Activated CD4-positive, alpha-beta T cell treated with anti-CD3 and anti-CD28 coated beads for 1 hour (primary cell): ENCODE measurements at regions not wholly inside any gene's neighbourhood (a gene's known extent, or its start where the extent isn't known, plus 50 kb on each side); places are given as distances from the start of the nearest gene placed in this dataset.

Source experiments
- DNase-seq: peaks from one replicate; pipeline ENCODE4 v3.0.0-alpha.2; 2020

DNA sequence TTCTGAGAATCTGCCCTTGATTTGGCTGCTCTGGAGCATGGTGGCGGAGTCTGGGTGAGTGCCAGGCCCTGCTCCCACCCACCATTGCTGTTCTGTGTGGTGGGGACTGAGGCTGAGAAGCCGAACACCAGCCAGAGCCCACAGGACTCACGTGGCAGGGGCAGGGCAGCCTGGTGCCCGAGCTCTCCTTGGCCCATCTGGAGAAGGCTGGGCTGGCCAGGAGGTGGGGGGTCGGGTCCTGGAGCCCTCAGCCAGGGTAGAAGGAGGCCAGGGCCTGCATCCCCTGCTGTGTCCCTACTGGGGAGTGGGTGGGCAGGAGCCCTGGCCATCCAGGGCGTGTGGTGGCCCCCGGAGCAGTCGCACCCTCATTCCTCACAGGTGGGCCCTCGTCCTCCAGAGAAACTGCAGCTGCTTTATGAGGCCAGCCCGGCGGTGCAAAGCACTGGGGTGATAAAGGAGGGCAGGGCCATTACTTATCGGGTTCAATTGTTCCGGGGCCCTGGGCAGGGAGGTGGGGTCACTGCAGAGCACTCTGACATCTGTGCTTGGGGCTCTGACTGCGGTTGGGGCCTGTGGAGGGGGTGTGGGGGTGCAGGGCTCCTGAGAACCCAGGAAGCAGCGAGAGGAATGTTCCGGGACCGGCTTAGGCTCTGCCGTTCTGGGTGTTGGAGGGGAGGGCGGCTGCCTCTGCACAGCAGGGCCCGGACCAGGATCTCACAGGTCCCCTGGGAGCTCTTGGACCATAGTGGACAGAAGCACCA, 217.5 kb upstream of the C14orf180 start:
- DNase-seq: no peak

DNA sequence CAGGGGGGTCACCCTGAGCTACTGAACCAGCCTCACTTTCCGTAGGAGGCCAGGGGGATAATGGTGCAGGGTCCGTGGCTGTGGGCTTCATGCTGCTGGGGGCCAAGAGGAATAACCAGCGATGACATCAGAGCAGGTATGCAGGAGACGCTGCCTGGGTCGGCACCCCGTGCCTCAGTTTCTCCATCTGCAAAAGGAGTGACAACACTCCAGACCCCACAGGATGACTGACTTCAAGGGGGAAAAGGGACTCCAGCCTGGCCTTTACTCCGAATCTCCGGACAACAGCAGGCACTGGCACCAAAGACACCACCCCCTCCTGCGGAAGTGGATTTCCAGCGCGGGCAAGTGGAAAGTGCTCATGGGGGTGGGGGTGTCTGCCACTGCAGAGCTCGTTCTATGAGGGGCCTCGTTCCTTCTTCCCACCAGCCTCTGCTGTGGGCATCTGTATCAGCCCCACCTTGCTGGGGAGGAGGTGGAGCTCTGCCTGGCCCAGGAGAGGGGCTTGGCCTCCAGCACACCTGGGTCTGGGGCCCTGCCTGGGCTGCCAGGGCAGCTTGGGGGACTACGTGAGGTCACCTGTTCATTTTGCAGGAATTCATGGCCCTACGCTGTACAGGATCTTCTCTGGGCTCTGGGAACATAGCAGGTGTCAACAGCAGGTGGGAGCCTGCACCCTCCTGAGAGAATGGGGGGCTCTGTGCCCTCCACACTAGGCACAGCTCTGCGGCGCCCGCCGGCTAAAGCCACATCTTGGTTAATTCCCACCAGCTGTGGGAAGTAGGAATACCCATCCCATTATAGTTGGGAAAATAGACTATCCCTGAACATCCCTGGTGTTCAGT, 216.6 kb upstream of the C14orf180 start:
- no peak for DNase-seq

DNA sequence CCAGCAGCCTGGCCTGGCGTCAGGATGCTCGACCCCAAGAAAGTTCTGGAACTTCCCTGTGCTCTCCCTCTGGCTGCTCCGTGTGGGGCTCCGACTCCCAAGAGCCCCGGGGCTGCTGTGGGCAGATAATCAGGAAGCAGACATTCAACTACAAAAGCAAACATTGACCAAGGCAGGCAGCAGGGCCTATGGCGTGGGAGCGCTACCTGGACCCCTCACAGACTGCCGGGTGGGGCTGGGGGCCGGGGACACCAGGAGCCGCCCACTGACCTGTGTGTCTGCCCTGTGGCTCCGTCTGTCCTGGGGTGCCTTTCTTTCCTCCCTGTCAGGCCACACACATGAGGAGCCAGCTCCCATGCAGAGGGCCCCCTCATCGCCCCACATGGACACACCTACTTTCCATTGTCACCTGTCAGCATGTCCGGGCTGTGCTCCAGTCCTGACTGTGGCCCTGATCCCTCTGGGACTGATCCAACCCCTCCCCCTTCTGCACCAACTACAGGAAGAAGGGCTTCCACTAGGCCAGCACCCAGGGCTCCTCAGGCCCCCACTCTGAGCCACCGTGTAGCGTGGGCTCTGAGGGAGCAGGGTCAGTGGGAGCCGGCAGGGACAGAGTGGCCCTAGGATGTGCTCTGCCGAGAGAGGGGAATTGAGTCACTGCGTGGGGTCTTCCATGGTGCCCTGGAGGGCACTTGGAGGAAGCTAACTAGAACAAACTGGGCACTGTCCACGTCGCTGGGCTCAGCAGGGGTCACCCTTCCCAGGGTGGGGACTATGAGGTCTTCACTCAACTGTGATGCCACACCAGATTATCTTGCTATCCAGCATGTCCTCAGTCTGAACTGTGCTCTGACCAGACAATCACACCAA, 215.4 kb upstream of the C14orf180 start:
- DNase-seq: no peak

DNA sequence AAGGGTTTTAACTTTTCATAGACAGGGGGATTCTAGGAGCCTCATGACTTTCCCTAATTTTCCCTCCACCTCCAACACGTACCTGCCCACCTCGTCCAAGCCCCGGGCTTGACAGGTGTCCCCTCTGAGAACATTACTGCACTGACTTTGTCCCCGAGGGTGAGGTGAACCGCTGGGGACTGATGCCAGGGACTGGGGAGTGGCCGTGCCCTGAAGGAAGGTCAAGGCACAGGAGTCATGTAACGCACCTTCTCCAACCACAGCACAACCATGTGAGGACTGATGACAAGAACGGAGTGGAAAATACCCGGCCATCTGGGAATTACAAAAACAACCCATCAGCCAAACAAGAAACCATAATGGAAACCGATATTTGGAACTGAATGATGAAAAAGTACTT, 214.7 kb upstream of the C14orf180 start:
- no peak for DNase-seq

DNA sequence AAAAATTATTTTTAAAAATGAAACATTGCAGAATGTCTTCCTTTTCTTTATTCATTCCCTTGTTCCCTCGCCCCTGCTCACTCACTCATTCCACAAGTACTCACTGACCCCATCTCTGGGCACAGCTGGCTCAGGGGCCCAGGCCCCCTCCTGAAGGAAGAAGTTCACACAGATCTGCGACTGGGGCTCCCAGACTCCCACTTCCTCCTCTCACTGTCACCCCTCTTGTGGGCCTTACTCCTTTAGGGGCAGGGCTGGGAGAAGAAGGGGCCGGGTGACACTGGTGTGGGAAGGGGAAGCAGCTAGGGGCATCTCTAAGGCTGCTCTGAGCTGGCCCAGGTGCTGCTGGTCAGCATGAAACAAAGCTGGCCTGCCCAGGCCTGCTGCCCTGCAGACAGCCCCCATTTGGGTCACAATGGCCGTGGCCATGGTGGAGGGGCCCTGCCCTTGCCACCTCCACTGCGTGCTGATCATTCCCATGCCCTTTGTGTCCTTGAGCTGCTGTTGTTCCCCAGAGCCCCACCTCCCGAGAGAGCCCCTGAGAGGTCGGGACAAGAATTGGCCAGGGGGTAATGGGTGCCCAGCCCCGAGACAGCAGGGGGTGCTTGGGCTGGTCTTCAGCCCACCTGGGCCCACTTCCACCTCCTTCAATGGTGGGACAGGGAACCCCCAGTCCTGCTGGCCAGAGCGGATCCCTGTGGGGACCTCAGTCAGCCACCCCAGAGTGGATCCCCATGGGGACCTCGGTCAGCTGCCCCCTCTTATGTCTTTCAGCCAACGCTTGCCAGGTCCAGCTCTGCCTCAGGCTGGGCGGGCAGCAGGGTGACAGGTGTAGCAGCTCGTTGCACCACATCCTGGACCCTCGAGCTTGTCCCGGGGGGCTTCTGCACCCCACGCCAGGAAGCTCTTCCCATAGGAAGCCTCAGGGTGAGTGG, 212.4 kb upstream of the C14orf180 start:
- DNase-seq: no peak

DNA sequence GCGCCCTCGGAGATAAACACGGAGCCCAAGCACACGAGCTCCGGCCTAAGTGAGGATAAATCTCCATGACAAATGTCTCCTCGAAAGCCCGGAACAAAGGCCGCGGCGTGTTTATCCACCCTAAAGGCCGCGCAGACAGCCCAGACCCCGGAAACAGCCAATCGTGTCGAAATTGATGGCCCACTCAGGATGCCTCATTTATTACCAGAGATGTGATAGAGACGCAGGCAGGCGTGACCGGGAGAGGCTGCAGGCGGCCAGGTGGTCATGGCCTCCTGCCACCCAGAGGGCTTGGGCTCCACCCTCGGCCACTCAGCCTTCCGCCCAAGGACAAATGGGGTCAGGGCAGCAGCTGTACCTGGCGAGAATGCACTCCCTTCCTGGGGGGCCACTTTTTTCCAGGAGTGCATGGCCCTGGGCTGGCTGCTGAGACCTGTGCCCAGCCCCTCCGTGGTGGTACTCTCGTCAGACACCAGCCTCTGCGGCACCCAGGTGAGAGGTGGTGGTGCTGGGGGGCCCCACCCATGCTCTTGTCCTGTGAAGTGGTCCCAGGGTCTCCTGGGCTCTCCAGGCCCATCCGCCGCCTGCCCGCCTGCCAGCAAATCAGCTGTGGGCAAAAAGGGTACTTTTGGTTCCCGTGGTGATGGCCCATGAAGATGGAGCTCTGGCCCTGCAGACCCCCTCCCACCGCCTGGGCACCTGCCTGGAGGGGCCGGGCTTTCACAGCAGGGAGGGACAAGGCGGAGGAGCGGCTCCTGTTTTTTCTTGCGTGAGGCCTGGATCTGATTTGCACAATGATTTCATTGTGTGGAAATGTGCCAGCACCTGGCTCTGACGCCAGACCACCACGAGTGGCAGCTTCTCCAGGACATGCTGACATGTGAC, 211.5 kb upstream of the C14orf180 start:
- no peak for DNase-seq

DNA sequence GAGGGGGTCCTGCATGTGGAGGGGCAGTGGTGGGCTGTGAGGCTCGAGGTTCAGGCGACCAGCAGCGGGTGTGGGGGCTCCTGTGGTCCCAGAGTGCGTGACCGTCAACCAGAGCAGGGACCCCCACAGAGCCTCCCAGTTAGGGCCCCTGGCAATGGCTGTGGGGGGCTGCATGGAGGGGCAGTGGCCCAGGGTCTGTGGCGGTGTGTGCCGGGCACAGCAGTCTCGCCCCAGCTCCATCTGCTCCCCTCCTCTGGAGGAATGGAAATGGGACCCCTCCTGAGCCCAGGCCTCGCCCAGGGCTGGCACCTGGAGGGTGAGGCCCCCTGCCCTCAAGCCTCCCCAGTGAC, 210.8 kb upstream of the C14orf180 start:
- DNase-seq: no peak

DNA sequence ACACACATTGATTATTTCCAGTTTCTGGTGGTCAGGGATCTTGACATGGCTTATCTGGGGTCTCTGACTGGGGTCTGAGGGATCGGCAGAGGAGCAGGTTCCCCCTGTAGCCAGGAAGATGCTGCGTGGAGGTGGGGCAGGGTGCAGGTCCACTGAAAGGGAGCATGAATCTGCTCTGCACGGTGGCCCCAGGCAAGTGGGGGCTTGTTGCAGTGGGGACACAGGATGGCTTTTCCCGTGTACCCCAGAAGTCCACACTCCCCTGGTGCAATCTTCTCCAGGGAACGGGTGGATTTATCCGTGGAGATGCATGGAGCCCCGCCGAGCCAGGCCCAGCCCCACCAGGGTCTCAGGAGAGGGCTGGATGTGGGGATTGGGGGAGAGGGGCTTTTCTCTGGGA, 210.4 kb upstream of the C14orf180 start:
- DNase-seq: no peak

DNA sequence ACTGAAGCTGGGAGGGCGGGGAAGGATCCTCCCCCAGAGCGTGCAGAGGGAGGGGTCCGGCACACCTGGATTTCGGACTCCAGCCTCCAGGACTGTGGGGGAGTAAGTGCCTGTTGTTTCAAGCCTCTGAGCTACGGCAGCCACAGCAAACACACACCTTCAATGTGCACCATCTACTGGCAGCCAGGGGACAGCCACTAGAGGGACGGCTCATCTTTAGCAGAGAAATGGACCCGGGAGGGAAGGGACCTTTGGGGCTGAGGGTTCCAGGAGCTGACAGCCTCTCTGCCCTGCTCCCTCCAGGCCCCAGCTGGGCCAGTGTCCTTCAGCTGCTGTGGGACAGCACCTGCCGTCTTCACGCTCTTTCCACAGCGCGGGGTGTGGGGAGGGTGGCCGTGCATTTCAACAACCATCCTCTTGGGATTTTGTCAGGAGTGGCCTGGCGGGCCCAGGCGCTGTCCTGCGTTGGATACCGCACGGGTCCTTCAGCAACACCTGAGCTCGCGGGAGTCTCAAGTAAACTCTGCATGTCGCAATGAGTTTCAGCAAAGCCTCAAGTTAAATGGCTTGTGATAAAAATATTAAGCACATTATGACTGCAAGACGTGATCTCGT, 209.2 kb upstream of the C14orf180 start:
- DNase-seq: no peak

DNA sequence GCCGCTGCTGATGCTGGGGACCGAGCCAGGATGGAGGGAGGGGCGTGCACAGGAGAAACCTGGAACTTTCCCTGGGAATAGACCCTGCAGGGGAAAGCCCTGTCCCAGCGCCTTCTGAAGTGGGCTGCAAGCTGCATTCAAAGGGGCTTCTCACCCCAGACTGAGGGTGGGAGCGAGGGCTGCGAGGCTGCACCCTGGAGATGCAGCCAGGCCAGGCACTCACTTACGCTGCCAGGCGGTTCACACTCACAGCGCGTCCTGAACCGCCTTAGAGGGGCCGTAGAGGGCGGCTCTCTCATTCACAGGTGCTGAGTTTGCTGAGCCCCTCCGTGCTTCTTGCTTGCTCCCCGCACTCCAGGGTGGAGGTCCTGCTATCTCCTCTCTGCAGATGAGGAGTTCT, 208.5 kb upstream of the C14orf180 start:
- DNase-seq: no peak

DNA sequence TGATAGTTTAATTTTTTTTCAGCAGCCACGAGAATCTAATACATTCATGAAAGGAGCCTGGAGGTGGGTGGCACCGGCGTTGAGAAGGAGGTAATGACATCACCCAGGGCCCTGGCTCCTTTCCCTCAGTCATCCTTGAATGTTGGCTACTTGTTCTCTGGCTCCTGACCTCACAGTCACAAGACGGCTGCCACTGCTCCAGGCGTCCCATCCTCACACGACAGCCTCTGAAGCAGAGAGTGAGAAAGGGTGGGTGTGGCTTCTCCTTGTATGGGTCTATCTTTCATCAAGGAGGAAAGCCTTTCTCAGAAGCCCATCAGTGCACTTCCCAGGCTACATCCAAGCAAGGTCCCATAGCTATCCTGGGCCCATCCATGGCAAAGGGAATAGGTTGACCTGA, 207.6 kb upstream of the C14orf180 start:
- no peak for DNase-seq

DNA sequence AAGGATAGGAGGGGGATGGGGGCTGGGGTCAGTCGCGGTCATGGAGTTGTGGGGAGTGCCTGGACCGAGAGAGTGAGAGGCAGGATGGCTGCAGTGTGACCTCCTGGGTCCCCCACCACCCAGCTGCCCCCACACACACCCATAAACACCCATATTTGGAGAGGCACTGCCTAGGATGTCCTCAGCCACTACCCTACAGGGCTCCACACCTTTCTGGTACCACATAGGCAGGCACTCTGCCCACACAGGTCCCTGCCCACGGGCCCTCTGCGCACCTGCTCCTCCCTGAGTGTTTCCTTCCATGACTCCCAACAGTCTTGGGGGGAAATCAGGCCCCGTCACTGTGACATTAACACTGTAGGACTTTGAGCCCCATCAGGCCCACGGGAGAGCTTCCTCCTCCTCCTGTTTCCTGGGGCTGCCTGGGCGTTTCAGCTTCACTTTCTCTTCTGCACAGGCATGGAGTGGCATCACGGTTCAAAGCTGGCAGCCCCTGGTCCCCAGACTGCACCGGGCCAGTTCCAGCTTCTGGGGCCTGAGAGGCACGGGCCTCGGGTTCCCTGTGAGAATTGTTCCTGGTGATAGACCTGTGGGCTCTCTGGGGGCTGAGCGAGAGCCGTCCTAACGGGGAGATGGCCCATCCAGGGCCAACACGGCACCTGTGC, 207.0 kb upstream of the C14orf180 start:
- DNase-seq: no peak

DNA sequence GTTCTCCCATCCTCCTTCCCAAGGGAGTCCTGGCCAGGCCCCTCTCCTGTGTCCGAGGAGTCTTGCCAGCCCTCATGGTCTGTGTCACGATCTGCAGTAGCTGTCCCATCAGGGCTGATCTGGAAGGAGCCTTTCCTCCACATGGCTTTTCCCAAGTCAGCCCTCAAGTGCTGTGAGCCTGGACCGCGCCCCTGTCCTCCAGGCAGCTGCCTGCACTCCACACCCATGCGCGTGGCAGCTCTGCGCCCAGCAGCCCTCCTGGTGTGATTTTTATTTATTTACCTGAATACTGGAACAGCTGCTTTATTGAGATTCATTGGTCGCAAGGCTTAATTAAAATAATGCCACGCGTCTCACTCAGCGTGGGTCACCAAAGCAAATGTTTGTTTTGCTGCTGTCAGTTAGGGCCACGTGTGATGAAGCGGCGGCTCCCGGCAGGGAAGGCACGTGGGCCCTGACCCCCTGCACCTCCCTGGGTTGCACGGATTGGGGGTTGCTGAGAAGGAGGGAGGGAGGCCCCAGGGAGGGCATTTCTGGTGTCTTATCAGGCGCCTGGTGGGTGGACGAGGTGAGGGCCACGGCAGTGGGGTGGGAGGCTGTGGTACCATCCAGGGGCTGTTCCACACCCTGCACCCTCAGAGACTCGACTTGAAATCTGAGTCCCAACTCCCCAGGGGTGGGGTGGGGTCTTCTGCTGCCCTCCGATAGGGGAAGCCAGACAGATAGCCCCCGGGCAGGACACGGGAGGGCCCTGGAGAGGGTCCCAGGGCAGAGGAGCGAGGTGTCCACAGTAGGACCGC, 206.3 kb upstream of the C14orf180 start:
- DNase-seq: no peak

DNA sequence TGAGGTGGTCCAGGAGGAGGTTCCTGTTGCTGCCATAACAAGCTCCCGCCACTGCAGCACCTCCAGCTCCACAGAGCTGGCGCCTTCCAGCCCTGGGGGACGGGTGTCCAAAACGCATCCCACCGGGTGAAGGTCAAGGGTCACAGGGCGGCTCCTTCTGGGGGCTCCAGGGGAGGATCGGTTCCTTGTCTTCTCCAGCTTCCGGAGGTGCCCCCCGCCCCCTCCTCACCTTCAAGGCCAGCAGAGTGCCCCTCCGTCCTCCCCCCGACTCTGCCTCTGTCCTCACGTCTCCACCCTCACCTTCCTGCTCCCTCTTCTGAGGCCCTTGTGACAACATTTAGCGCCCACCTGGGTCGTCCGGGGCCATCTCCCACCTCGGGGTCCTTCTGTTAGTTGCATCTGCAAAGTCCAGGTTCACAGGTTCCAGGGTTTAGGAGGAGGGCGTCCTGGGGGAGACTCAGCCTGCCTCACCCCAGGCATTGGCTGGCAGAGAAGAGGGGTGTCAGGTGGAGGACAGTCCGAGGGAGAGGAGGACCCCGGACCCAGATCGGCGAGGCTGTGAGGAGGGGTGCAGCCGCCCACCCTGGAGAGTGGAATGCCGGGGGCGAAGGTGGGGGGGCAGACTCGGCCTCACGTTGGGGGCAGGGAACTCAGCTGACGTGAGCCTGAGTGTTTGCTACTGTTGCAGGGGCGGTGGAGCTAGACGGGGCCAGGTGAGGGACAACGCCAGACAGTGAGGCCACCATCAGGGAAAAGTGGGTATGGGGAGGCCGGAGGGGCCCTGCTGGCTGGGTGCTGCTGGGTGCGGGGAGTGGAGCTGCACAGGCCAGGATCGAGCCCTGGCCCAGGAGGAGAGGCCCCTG, 205.5 kb upstream of the C14orf180 start:
- no peak for DNase-seq

DNA sequence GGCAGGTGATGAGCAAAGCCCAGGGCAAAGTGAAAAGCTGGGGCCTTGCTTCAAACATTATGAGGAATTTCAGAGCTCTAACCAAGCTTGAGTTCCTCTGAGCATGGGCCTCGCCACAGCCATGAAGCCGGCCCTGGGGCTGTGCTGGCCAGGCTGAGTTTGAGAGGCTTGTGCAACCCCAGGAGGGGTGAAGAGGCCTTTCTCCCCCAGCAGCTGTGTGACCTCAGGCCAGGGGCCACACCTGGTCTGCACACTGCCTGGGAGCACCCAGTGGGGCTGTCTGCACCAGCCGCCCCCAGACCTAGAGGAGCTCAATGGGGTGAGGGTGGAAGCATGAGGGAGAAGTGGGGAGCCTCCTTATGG, 204.9 kb upstream of the C14orf180 start:
- DNase-seq: no peak

DNA sequence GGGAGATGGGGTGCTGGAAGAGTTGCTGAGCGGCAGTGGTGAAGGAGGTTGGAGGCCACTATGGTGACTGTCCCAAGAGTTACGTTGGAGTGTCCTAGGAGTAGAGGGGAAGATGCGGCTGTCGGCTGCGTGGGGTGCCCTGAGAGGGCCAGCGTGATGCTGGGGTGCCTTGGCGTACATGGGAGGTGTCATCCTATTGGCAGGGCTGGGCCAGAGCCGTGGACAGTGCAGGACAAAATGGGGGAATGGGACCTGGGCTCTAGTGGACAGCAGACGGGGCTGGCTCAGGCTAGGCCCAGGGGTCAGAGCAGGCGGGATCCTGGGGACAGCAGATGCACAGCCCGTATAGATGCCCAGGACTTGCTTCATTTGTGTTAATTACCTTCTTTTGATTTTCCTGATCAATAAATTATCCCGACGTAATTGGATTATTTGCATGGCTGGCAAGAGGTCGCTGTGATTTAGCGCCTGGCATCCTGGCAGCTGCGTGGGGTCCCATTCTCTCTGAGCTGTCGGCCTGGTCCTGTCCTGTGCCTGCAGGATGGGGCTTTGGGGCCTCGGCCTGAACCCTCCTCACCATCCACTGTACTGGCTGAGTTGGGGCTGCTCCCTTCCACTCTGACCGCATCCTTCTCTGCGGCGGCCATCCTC, 203.9 kb upstream of the C14orf180 start:
- DNase-seq: no peak

DNA sequence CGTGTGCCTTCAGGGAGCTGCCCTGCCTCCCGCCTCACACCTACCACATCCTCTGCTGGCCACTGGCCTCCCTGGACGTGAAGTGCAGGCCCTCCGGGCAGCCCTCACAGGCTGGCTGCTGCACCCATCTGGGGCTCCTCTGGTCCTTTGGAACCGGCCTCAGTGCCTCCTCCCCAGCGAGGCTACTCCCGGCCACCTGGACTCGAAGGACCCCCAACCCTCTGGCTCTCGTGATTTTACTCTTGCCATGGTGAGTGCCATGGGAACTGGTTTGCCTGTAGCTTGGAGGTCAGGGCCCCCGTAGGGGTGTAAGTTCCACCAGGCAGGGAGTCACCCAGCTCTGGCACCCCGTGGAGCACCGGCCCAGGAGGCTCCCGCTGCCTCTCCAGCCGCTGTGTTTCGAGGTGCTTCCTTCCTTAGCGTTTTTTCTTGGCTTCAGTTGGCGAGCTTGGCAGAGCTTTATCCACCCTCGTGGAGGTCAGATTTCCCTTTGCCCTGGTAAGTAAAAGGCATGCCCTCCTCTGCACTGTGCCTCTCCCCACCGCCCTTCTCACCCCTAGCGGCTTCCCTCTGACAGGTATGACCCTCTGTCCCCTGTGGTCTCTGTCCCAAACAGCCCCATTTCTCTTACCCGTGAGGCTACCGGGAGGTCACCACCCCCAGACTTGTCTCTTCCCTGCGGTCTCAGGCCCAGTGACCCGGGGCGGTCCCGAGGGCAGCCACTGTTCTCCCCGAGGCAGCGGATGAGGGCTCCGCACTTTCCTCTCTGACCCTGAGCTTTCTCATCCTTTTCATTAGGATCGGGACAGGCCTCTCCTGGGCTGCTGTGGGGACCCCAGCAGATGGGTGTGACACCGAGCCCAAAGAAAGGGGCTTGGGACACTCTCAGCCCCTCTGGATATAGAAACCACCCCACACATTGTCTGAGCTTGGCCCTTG, 203.1 kb upstream of the C14orf180 start:
- DNase-seq: no peak
